Breast epithelium (tissue), 4 donors: ENCODE measurements at regions not wholly inside any gene's neighbourhood (a gene's known extent, or its start where the extent isn't known, plus 50 kb on each side); places are given as distances from the start of the nearest gene placed in this dataset.

Source experiments
- DNase-seq, 2 donors: peaks; one replicate each; pipeline ENCODE4 v3.0.0-alpha.2; 2019; ENCODE audit warnings: low spot score in 2 of 2
- H3K27ac ChIP-seq, 2 donors: fragments of 200-600 bp; sonication (generic) in 1 of 2; one replicate each; pipeline ENCODE4 v1.5.1; 2016 to 2019; ENCODE audit warnings: mild to moderate bottlenecking in 1 of 2
- H3K27me3 ChIP-seq, 2 donors: fragments of 200-600 bp; sonication (generic) in 1 of 2; one replicate each; pipeline versions ENCODE4 v1.5.1 to v1.6.0; 2017 to 2019; ENCODE audit warnings: control low read depth in 1 of 2, mild to moderate bottlenecking in 1 of 2
- H3K36me3 ChIP-seq: fragments of 200-600 bp; one replicate; pipeline ENCODE4 v1.5.1; 2019
- H3K4me1 ChIP-seq, 2 donors: fragments of 200-600 bp; sonication (generic); one replicate each; pipeline ENCODE4 v1.5.1; 2016 to 2019; ENCODE audit warnings: control low read depth in 1 of 2
- H3K4me3 ChIP-seq, 3 donors: fragments of 200-600 bp; sonication (generic); 1 replicate in 2 of 3; 2 replicates in 1 of 3; pipeline ENCODE4 v1.5.1; 2016 to 2019; ENCODE audit warnings: mild to moderate bottlenecking in 3 of 3, moderate library complexity in 2 of 3
- H3K9me3 ChIP-seq, 2 donors: fragments of 200-600 bp; sonication (generic) in 1 of 2; one replicate each; pipeline ENCODE4 v1.5.1; 2016 to 2019; ENCODE audit warnings: control low read depth in 1 of 2
- CTCF ChIP-seq, 3 donors: fragments of 450-650 bp; IDR thresholded peaks; one replicate each; pipeline ENCODE4 v1.5.1; 2016 to 2017; ENCODE audit warnings: antibody characterized with exemption in 3 of 3, mild to moderate bottlenecking in 3 of 3, moderate library complexity in 3 of 3
- POLR2A ChIP-seq: fragments of 450-650 bp; IDR thresholded peaks from one replicate; pipeline ENCODE4 v1.6.1; 2016; ENCODE audit warnings: antibody characterized with exemption, mild to moderate bottlenecking, moderate library complexity
- POLR2AphosphoS5 ChIP-seq, 3 donors: sonication (generic); formaldehyde crosslinking; IDR thresholded peaks; one replicate each; pipeline ENCODE4 v1.6.1; 2017; ENCODE audit warnings: antibody characterized with exemption in 3 of 3
- intact Hi-C: fragments of 100-400 bp; cut with DNase I; formaldehyde crosslinking; loops from one replicate; pipeline ENCODE4 v1.15.1; 2023; ENCODE audit warnings: low total_unique reads

- Histone ChIP-seq H3K4me1 (no peaks in the 10 kb centered on the region), H3K4me3 (no peak overlapping the region), H3K36me3 (no peaks in the 10 kb centered on the region), H3K27me3 (no peaks in the 10 kb centered on the region), H3K27ac (peak overlapping the region; percentile 48 to 88), H3K9me3 (no peaks in the 10 kb centered on the region)
- TF ChIP-seq CTCF (IDR thresholded peaks at IDR 0.05) (no peak), POLR2AphosphoS5 (IDR thresholded peaks at IDR 0.05) (no peak), POLR2A (no peak)
- no peak for DNase-seq
- intact Hi-C loops, result loop anchor here (2.0 kb wide), 2 partner anchors 57 to 63 kb away; no protein-coding TSS in a partner anchor
Measured at GRCh38 chr2:237191714-237192081, 106.0 kb downstream of the COPS8 start.

GRCh38 chr2:237192881-237193280 is 107.2 kb downstream of the COPS8 start:
- TF ChIP-seq POLR2AphosphoS5 (IDR thresholded peaks at IDR 0.05), result no peak
- TF ChIP-seq POLR2A, result no peak
- TF ChIP-seq CTCF (IDR thresholded peaks at IDR 0.05), result no peak

GRCh38 chr2:237193436-237193835 is 107.7 kb downstream of the COPS8 start:
- intact Hi-C loops, result loop anchor here (2.0 kb wide), 1 partner anchor 61 kb away; no protein-coding TSS in a partner anchor
- Histone ChIP-seq H3K27ac (no peak overlapping the region), H3K4me1 (no peaks in the 10 kb centered on the region), H3K36me3 (no peaks in the 10 kb centered on the region), H3K9me3 (no peaks in the 10 kb centered on the region), H3K4me3 (no peak overlapping the region), H3K27me3 (no peaks in the 10 kb centered on the region)
- DNase-seq, result no peak
- TF ChIP-seq POLR2A, result no peak
- no peak for TF ChIP-seq POLR2AphosphoS5 (IDR thresholded peaks at IDR 0.05)
- TF ChIP-seq CTCF (IDR thresholded peaks at IDR 0.05), result no peak

More at GRCh38 chr2:237192881-237193280, 107.2 kb downstream of the COPS8 start:
- Histone ChIP-seq H3K27me3 (no peaks in the 10 kb centered on the region), H3K27ac (no peak overlapping the region), H3K9me3 (no peaks in the 10 kb centered on the region), H3K36me3 (no peaks in the 10 kb centered on the region), H3K4me1 (no peaks in the 10 kb centered on the region), H3K4me3 (no peak overlapping the region)
- intact Hi-C loops, result loop anchor here (2.0 kb wide), 1 partner anchor 62 kb away; no protein-coding TSS in a partner anchor
- no peak for DNase-seq

DNA sequence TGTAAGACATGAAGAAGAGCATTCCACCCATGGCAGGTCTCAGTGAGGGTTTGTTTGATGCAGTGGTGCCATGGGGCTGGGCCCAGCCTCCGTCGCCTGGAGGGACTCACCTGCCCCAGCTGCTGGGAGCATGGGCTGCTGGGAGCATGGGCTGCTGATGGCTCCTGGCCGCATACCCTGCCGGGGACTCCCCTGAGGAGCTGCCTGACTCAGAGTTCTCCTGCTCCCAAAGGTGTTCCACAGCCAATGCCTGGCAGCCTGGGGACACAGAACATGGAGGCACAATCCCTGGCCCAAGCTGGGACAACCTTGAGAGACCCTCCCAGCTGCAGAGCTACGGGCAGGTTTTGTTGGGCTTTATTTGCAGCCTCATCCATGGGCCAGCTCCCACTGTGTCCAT is 108.4 kb downstream of the COPS8 start:
- DNase-seq, result no peak
- Histone ChIP-seq H3K9me3 (no peaks in the 10 kb centered on the region), H3K27ac (no peak overlapping the region), H3K36me3 (no peaks in the 10 kb centered on the region), H3K4me1 (no peaks in the 10 kb centered on the region), H3K27me3 (no peaks in the 10 kb centered on the region), H3K4me3 (no peak overlapping the region)
- TF ChIP-seq POLR2A (no peak), POLR2AphosphoS5 (IDR thresholded peaks at IDR 0.05) (no peak), CTCF (IDR thresholded peaks at IDR 0.05) (no peak)
- intact Hi-C loops, result no loop called here

- Histone ChIP-seq H3K36me3 (no peaks in the 10 kb centered on the region), H3K9me3 (no peaks in the 10 kb centered on the region), H3K4me1 (peaks cover 4 to 6% of the 10 kb centered on the region in 2 donors), H3K4me3 (no peak overlapping the region), H3K27me3 (no peaks in the 10 kb centered on the region), H3K27ac (no peak overlapping the region)
- TF ChIP-seq POLR2A (no peak), CTCF (IDR thresholded peaks at IDR 0.05) (no peak), POLR2AphosphoS5 (IDR thresholded peaks at IDR 0.05) (no peak)
- intact Hi-C loops, result no loop called here
- no peak for DNase-seq
Measured at GRCh38 chr2:237194906-237195305, 109.2 kb downstream of the COPS8 start.
